Liver (tissue), 8 donors: ENCODE measurements at regions not wholly inside any gene's neighbourhood (a gene's known extent, or its start where the extent isn't known, plus 50 kb on each side); places are given as distances from the start of the nearest gene placed in this dataset.

Source experiments
- DNase-seq: peaks from one replicate; pipeline ENCODE4 v3.0.0-alpha.2; 2017; ENCODE audit warnings: low spot score
- H3K27ac ChIP-seq, 2 donors: one replicate each; pipeline ENCODE4 v1.7.0; 2013; ENCODE audit warnings: inconsistent platforms in 2 of 2, low read length in 2 of 2, control low read depth in 1 of 2, low read depth in 1 of 2, mild to moderate bottlenecking in 1 of 2
- H3K27me3 ChIP-seq, 4 donors: one replicate each; pipeline versions ENCODE4 v1.6.1 to v1.7.0; 2013; ENCODE audit warnings: low read length in 3 of 4, inconsistent platforms in 1 of 4, mild to moderate bottlenecking in 1 of 4, moderate library complexity in 1 of 4; ENCODE audit not compliant: control insufficient read depth in 4 of 4, insufficient read depth in 4 of 4
- H3K36me3 ChIP-seq, 4 donors: one replicate each; pipeline versions ENCODE4 v1.6.1 to v1.7.0; 2013; ENCODE audit warnings: low read length in 3 of 4, mild to moderate bottlenecking in 3 of 4, low read depth in 1 of 4, moderate library complexity in 1 of 4; ENCODE audit not compliant: control insufficient read depth in 4 of 4, insufficient read depth in 3 of 4
- H3K4me1 ChIP-seq, 4 donors: one replicate each; pipeline versions ENCODE4 v1.6.1 to v1.7.0; 2013; ENCODE audit warnings: low read length in 3 of 4, mild to moderate bottlenecking in 3 of 4, moderate library complexity in 1 of 4; ENCODE audit not compliant: control insufficient read depth in 4 of 4, insufficient read depth in 4 of 4
- H3K4me3 ChIP-seq, 3 donors: one replicate each; pipeline versions ENCODE4 v1.6.1 to v1.7.0; 2013; ENCODE audit warnings: low read length in 3 of 3, control low read depth in 1 of 3, low read depth in 1 of 3, mild to moderate bottlenecking in 1 of 3
- H3K9ac ChIP-seq, 2 donors: one replicate each; pipeline ENCODE4 v1.7.0; 2013; ENCODE audit warnings: low read length in 2 of 2, mild to moderate bottlenecking in 2 of 2, moderate library complexity in 2 of 2, control low read depth in 1 of 2, low read depth in 1 of 2
- H3K9me3 ChIP-seq, 4 donors: one replicate each; pipeline versions ENCODE4 v1.6.1 to v1.7.0; 2013; ENCODE audit warnings: low read length in 3 of 4; ENCODE audit not compliant: control insufficient read depth in 4 of 4
- ATF3 ChIP-seq: IDR thresholded peaks from 2 replicates; pipeline ENCODE4 v1.6.1; 2016; ENCODE audit warnings: antibody characterized with exemption
- CTCF ChIP-seq: fragments of 150-350 bp; IDR thresholded peaks from 2 replicates; pipeline ENCODE4 v1.5.1; 2017; ENCODE audit warnings: improper control_type of control experiment, low read depth, low read length; ENCODE audit not compliant: missing input control
- EGR1 ChIP-seq, 2 donors: IDR thresholded peaks; 2 replicates each; pipeline ENCODE4 v1.6.1; 2016 to 2018; ENCODE audit warnings: antibody characterized with exemption in 2 of 2, low read depth in 2 of 2
- FOXA1 ChIP-seq: IDR thresholded peaks from 2 replicates; pipeline ENCODE4 v1.6.1; 2016; ENCODE audit warnings: antibody characterized with exemption
- FOXA2 ChIP-seq: IDR thresholded peaks from 2 replicates; pipeline ENCODE4 v1.6.1; 2016; ENCODE audit warnings: antibody characterized with exemption
- GABPA ChIP-seq, 2 donors: IDR thresholded peaks in 1 of 2; conservative IDR thresholded peaks in 1 of 2; 2 replicates each; pipeline ENCODE4 v1.6.1; 2016; ENCODE audit warnings: antibody characterized with exemption in 2 of 2, mild to moderate bottlenecking in 1 of 2, moderate library complexity in 1 of 2
- HNF4G ChIP-seq: IDR thresholded peaks from 2 replicates; pipeline ENCODE4 v1.6.1; 2016; ENCODE audit warnings: antibody characterized with exemption
- JUND ChIP-seq, 2 donors: IDR thresholded peaks; 2 replicates each; pipeline ENCODE4 v1.6.1; 2016; ENCODE audit warnings: antibody characterized with exemption in 2 of 2
- MAX ChIP-seq: IDR thresholded peaks from 2 replicates; pipeline ENCODE4 v1.6.1; 2016; ENCODE audit warnings: antibody characterized with exemption
- NR2F2 ChIP-seq: IDR thresholded peaks from 2 replicates; pipeline ENCODE4 v1.6.1; 2016; ENCODE audit warnings: antibody characterized with exemption
- RAD21 ChIP-seq, 2 donors: IDR thresholded peaks; 2 replicates each; pipeline ENCODE4 v1.6.1; 2016; ENCODE audit warnings: antibody characterized with exemption in 2 of 2, mild to moderate bottlenecking in 2 of 2
- REST ChIP-seq: IDR thresholded peaks from 2 replicates; pipeline ENCODE4 v1.6.1; 2016; ENCODE audit warnings: antibody characterized with exemption, mild to moderate bottlenecking
- RXRA ChIP-seq, 2 donors: IDR thresholded peaks; 2 replicates each; pipeline ENCODE4 v1.6.1; 2017 to 2018; ENCODE audit warnings: antibody characterized with exemption in 2 of 2, mild to moderate bottlenecking in 1 of 2
- SP1 ChIP-seq: IDR thresholded peaks from 2 replicates; pipeline ENCODE4 v1.6.1; 2018; ENCODE audit warnings: antibody characterized with exemption, mild to moderate bottlenecking
- TAF1 ChIP-seq: conservative IDR thresholded peaks from 2 replicates; pipeline ENCODE4 v1.6.1; 2016; ENCODE audit warnings: antibody characterized with exemption, mild to moderate bottlenecking
- YY1 ChIP-seq: IDR thresholded peaks from 2 replicates; pipeline ENCODE4 v1.6.1; 2016; ENCODE audit warnings: antibody characterized with exemption, mild to moderate bottlenecking
- ZBTB33 ChIP-seq: IDR thresholded peaks from 2 replicates; pipeline ENCODE4 v1.6.1; 2016; ENCODE audit warnings: antibody characterized with exemption
- WGBS: extraction: QIAGEN DNeasy Blood & Tissue Kit; methylation state at CpG from one replicate; pipeline ENCODE4 v1.1.7; 2013; 5-methylcytosine and 5-hydroxymethylcytosine counted together
- donor health status: healthy.
- donor health status: healthy.
- donor health status: healthy.
- donor health status: healthy.
- donor health status: healthy.

GRCh38 chr13:107977071-107977574, 238.2 kb downstream of the LIG4 start:
- no peak overlapping the region for H3K27ac ChIP-seq
- DNase-seq, result no peak
- peaks cover 0 to 3% (median 0%) of the 10 kb centered on the region in 4 donors for H3K27me3 ChIP-seq
- H3K9me3 ChIP-seq, result no peaks in the 10 kb centered on the region
- H3K4me3 ChIP-seq, result no peak overlapping the region
- TF ChIP-seq SP1 (no peak), TAF1 (no peak), YY1 (no peak), FOXA2 (no peak), ATF3 (no peak), JUND (IDR thresholded peaks at IDR 0.05) (no peak), RXRA (IDR thresholded peaks at IDR 0.05) (no peak), REST (no peak), GABPA (IDR thresholded peaks at IDR 0.05 in 1 of 2, conservative IDR thresholded peaks at IDR 0.05 in 1 of 2) (no peak), FOXA1 (no peak), NR2F2 (no peak), CTCF (no peak), EGR1 (IDR thresholded peaks at IDR 0.05; ENCODE audit: low read depth in 2 of 2) (no peak), RAD21 (IDR thresholded peaks at IDR 0.05) (no peak), ZBTB33 (no peak), MAX (no peak)
- no peaks in the 10 kb centered on the region for H3K36me3 ChIP-seq
- no peaks in the 10 kb centered on the region for H3K4me1 ChIP-seq
- WGBS, result 79% methylated on average over 4 of the region's 4 CpGs
- no peak overlapping the region for H3K9ac ChIP-seq

GRCh38 chr13:107976628-107977027, 238.7 kb downstream of the LIG4 start:
- H3K36me3 ChIP-seq, result no peaks in the 10 kb centered on the region
- 76% methylated on average over 4 of the region's 4 CpGs for WGBS
- H3K27me3 ChIP-seq, result peaks cover 0 to 3% (median 0%) of the 10 kb centered on the region in 4 donors
- H3K4me3 ChIP-seq, result no peak overlapping the region
- H3K9ac ChIP-seq, result no peak overlapping the region
- no peak for DNase-seq
- H3K4me1 ChIP-seq, result no peaks in the 10 kb centered on the region
- H3K27ac ChIP-seq, result no peak overlapping the region
- no peaks in the 10 kb centered on the region for H3K9me3 ChIP-seq
- TF ChIP-seq CTCF, result no peak
- no peak for TF ChIP-seq RXRA (IDR thresholded peaks at IDR 0.05)
- no peak for TF ChIP-seq FOXA1
- TF ChIP-seq ATF3, result no peak
- no peak for TF ChIP-seq MAX
- no peak for TF ChIP-seq TAF1
- no peak for TF ChIP-seq JUND (IDR thresholded peaks at IDR 0.05)
- TF ChIP-seq RAD21 (IDR thresholded peaks at IDR 0.05), result no peak
- no peak for TF ChIP-seq FOXA2
- TF ChIP-seq NR2F2, result no peak
- no peak for TF ChIP-seq ZBTB33
- TF ChIP-seq HNF4G, result no peak
